CD4-positive, alpha-beta T cell (primary cell): ENCODE measurements at regions not wholly inside any gene's neighbourhood (a gene's known extent, or its start where the extent isn't known, plus 50 kb on each side); places are given as distances from the start of the nearest gene placed in this dataset.

Experiments
- ATAC-seq: fragments of 200-7000 bp; cut with Tn5 transposase; one replicate; pipeline ENCODE4 v1.10.0; 2022; ENCODE audit warnings: mild to moderate bottlenecking; ENCODE audit not compliant: poor library complexity
- CTCF ChIA-PET: fragments of 350-600 bp; sonication (Branson Sonifier 250); formaldehyde crosslinking; loops from one replicate; lab custom pipeline; 2021; ENCODE audit warnings: antibody characterized with exemption, inconsistent platforms; lab: Charles Lee
- POLR2A ChIA-PET: fragments of 350-600 bp; sonication (Branson Sonifier 250); formaldehyde crosslinking; loops from one replicate; lab custom pipeline; 2021; ENCODE audit warnings: antibody characterized with exemption, inconsistent platforms; lab: Charles Lee
- DNase-seq, 14 experiments: peaks; one replicate each; pipeline ENCODE4 v3.0.0-alpha.2; 2013 to 2020; ENCODE audit warnings: mixed read lengths in 2 of 14
- H3K27ac ChIP-seq, 2 donors: one replicate each; pipeline versions ENCODE4 v1.5.1 to v1.7.0; 2013; ENCODE audit warnings: low read length in 2 of 2, low read depth in 1 of 2, mild to moderate bottlenecking in 1 of 2
- H3K27me3 ChIP-seq, 2 experiments: 1 replicate in 1 of 2; 2 replicates in 1 of 2; pipeline versions ENCODE4 v1.6.1 to v1.7.0; 2013; ENCODE audit warnings: low read length in 2 of 2, control low read depth in 1 of 2, mild to moderate bottlenecking in 1 of 2, moderate library complexity in 1 of 2; ENCODE audit not compliant: insufficient read depth in 2 of 2, control insufficient read depth in 1 of 2
- H3K36me3 ChIP-seq: one replicate; pipeline ENCODE4 v1.6.1; 2013; ENCODE audit warnings: low read length, control low read depth; ENCODE audit not compliant: insufficient read depth
- H3K4me1 ChIP-seq: one replicate; pipeline ENCODE4 v1.6.1; 2013; ENCODE audit warnings: low read length, control low read depth; ENCODE audit not compliant: insufficient read depth
- H3K4me3 ChIP-seq: one replicate; pipeline ENCODE4 v1.5.1; 2013; ENCODE audit warnings: mild to moderate bottlenecking, low read length, moderate library complexity
- H3K9me3 ChIP-seq, 2 experiments: 1 replicate in 1 of 2; 2 replicates in 1 of 2; pipeline versions ENCODE4 v1.6.1 to v1.7.0; 2013; ENCODE audit warnings: low read length in 2 of 2, mild to moderate bottlenecking in 2 of 2, control low read depth in 1 of 2, moderate library complexity in 1 of 2; ENCODE audit not compliant: control insufficient read depth in 1 of 2, insufficient read depth in 1 of 2
- H3K27ac Mint-ChIP-seq: one replicate; pipeline ENCODE4 v1.8.0; 2020; ENCODE audit warnings: mixed read lengths
- H3K27me3 Mint-ChIP-seq: one replicate; pipeline ENCODE4 v1.8.0; 2021; ENCODE audit warnings: mixed read lengths
- H3K36me3 Mint-ChIP-seq: one replicate; pipeline ENCODE4 v1.8.0; 2021; ENCODE audit warnings: low read depth, mixed read lengths
- H3K4me1 Mint-ChIP-seq: one replicate; pipeline ENCODE4 v1.8.0; 2021; ENCODE audit warnings: low read depth, mixed read lengths
- H3K4me3 Mint-ChIP-seq: one replicate; pipeline ENCODE4 v1.8.0; 2020; ENCODE audit warnings: mild to moderate bottlenecking, mixed read lengths
- H3K9me3 Mint-ChIP-seq: one replicate; pipeline ENCODE4 v1.8.0; 2020; ENCODE audit warnings: mixed read lengths
- CTCF ChIP-seq: fragments of 200-600 bp; IDR thresholded peaks from one replicate; pipeline ENCODE4 v1.8.0; 2022; ENCODE audit warnings: antibody characterized with exemption, mild to moderate bottlenecking
- intact Hi-C, 2 experiments: fragments of 100-400 bp; cut with DNase I in 1 of 2; cut with micrococcal nuclease in 1 of 2; formaldehyde crosslinking; loops; one replicate each; pipeline versions ENCODE4 v1.15.1 to v1.9.0; 2023 to 2025; cut with DNase I, micrococcal nuclease

DNA sequence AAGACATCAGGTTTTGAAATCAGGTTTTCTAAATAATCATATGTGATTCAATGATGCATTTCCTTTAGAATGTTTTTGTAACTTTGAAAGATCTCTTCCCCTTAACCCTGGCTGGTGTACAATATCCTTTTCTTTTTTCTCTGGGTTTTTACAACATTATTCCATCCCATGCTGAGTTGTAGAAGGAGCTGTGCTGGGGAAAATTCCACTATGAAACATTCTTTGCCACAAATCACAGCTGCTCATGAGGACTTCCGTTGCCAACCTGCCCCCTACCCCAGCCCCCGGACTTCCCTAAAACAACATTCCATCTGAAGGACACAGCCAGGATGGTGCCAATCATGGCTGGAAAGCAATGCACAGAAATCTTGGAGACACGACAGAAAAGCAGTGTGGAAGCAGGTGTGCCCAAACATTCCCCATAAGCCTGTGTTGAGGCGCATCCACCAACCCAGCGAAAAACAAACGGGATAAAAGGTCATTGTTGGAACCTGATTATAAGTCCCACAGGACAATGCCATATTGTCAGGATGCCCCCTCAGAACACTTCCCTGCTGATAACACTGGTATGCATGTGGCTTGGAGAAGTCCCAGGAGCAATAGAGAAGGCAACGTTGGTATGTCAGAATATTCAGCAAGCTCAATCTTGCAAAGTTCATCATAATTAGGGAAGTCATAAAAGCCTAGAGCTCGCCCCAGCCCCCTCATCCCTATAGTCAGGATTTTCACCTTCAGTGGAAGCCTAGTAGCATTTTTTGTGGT is 475.0 kb downstream of the HS3ST3B1 start:
- no peak overlapping the region for H3K4me3 ChIP-seq
- H3K36me3 ChIP-seq: no peaks in the 10 kb centered on the region
- Mint-ChIP-seq H3K36me3 (no peaks in the 10 kb centered on the region), H3K4me1 (no peaks in the 10 kb centered on the region), H3K27ac (no peak overlapping the region), H3K27me3 (peaks cover 15% of the 10 kb centered on the region), H3K4me3 (no peak overlapping the region), H3K9me3 (peaks cover 3% of the 10 kb centered on the region)
- intact Hi-C loops: no loop called here
- CTCF ChIA-PET: no interaction called here
- no peaks in the 10 kb centered on the region for H3K9me3 ChIP-seq
- ATAC-seq (no peak), DNase-seq (no peak)
- peaks cover 0 to 5% of the 10 kb centered on the region in 2 experiments for H3K27me3 ChIP-seq
- POLR2A ChIA-PET: no interaction called here
- TF ChIP-seq CTCF: no peak
- no peaks in the 10 kb centered on the region for H3K4me1 ChIP-seq
- H3K27ac ChIP-seq: no peak overlapping the region

GRCh38 chr17:14774774-14775173 is 473.9 kb downstream of the HS3ST3B1 start:
- Histone ChIP-seq H3K36me3 (no peaks in the 10 kb centered on the region), H3K4me1 (no peaks in the 10 kb centered on the region), H3K27ac (no peak overlapping the region), H3K4me3 (no peak overlapping the region), H3K9me3 (no peaks in the 10 kb centered on the region), H3K27me3 (peaks cover 0 to 5% of the 10 kb centered on the region in 2 experiments)
- Mint-ChIP-seq H3K4me3 (no peak overlapping the region), H3K27ac (no peak overlapping the region), H3K9me3 (peaks cover 3% of the 10 kb centered on the region), H3K27me3 (peaks cover 15% of the 10 kb centered on the region), H3K4me1 (no peaks in the 10 kb centered on the region), H3K36me3 (no peaks in the 10 kb centered on the region)
- ChIA-PET CTCF (no interaction called here), POLR2A (no interaction called here)
- intact Hi-C loops: no loop called here
- no peak for DNase-seq
- no peak for ATAC-seq
- TF ChIP-seq CTCF: no peak

- peaks cover 0 to 5% of the 10 kb centered on the region in 2 experiments for H3K27me3 ChIP-seq
- Mint-ChIP-seq H3K36me3 (no peaks in the 10 kb centered on the region), H3K4me3 (no peak overlapping the region), H3K4me1 (no peaks in the 10 kb centered on the region), H3K9me3 (peaks cover 3% of the 10 kb centered on the region), H3K27ac (no peak overlapping the region), H3K27me3 (peaks cover 15% of the 10 kb centered on the region)
- TF ChIP-seq CTCF: no peak
- intact Hi-C loops: no loop called here
- H3K27ac ChIP-seq: no peak overlapping the region
- ATAC-seq (no peak), DNase-seq (no peak)
- no peaks in the 10 kb centered on the region for H3K4me1 ChIP-seq
- H3K4me3 ChIP-seq: no peak overlapping the region
- ChIA-PET POLR2A (no interaction called here), CTCF (no interaction called here)
- H3K36me3 ChIP-seq: no peaks in the 10 kb centered on the region
- H3K9me3 ChIP-seq: peaks cover 4 to 9% of the 10 kb centered on the region in 2 experiments
These were observed 471.9 kb downstream of the HS3ST3B1 start for GRCh38 chr17:14772776-14773175.
